ENCODE measurements at regions not wholly inside any gene's neighbourhood (a gene's known extent, or its start where the extent isn't known, plus 50 kb on each side); places are given as distances from the start of the nearest gene placed in this dataset.

DNA sequence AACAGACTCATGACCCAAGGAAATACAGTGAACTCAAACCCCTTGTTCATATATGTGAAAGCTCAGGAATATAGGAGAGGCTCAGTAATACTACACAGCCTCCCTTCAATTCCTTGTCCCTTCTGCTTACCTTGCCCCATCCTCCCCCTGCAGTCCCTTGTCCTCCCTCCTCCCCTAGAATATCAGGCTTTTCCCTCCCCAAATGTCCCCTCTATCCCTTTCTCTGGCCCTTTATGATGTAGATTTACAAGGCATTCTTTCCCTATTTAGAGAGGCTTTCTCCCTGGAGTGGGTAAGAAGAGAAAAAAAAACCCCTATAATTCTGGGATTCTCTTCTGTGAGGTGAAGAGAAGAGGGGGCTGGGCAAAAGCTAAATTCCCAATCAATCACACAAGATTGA lies 64.9 kb upstream of the KBTBD8 start:
- no peak for TF ChIP-seq POLR2A (IDR thresholded peaks at IDR 0.05)
- TF ChIP-seq, protein P1, sequence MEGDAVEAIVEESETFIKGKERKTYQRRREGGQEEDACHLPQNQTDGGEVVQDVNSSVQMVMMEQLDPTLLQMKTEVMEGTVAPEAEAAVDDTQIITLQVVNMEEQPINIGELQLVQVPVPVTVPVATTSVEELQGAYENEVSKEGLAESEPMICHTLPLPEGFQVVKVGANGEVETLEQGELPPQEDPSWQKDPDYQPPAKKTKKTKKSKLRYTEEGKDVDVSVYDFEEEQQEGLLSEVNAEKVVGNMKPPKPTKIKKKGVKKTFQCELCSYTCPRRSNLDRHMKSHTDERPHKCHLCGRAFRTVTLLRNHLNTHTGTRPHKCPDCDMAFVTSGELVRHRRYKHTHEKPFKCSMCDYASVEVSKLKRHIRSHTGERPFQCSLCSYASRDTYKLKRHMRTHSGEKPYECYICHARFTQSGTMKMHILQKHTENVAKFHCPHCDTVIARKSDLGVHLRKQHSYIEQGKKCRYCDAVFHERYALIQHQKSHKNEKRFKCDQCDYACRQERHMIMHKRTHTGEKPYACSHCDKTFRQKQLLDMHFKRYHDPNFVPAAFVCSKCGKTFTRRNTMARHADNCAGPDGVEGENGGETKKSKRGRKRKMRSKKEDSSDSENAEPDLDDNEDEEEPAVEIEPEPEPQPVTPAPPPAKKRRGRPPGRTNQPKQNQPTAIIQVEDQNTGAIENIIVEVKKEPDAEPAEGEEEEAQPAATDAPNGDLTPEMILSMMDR (IDR thresholded peaks at IDR 0.05): no peak

All from heart left ventricle (tissue), 13 donors.